Activated T-cell treated with anti-CD3 and anti-CD28 coated beads for 48 hours (primary cell): ENCODE measurements at regions not wholly inside any gene's neighbourhood (a gene's known extent, or its start where the extent isn't known, plus 50 kb on each side); places are given as distances from the start of the nearest gene placed in this dataset.

Source experiments
- DNase-seq: peaks from one replicate; pipeline ENCODE4 v3.0.0-alpha.2; 2020; ENCODE audit warnings: low read depth

DNA sequence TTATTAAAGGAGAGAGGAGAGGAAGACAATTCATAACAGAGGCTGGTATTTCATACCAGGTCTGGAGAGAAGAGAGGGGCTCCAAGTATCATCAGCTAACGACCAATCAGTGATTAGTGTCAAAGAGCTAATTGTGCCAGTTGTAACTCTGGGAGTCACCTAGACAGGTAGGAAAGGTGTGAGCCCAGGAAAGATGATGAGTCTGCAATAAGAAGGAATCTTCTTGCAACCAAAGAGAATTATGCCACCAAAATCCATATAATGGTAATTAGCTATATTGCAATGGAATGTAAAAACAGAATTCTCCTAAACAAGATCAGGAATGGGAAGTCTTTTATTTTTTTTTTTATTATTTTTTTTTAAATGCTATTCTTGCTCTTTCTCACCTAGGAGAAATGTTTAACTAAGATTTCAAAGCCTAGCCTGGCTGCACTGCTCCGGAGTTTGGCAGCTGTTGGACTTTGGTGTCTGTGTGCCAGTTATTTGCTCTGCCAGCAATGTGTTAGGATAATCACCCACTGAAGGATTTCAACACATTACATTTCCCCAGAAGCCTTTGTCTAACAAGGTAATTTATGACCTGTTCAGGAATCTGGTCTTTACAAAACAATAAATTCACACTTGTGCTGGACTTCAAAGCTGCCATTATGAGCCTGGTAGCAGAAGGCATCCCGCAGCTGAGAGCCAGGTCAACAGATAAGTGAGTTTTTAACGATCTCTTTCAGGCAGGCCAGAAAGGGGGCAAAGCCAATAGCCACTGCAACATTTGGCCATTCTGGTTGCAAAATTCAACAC is 89.4 kb downstream of the FOXB1 start:
- DNase-seq: no peak

DNA sequence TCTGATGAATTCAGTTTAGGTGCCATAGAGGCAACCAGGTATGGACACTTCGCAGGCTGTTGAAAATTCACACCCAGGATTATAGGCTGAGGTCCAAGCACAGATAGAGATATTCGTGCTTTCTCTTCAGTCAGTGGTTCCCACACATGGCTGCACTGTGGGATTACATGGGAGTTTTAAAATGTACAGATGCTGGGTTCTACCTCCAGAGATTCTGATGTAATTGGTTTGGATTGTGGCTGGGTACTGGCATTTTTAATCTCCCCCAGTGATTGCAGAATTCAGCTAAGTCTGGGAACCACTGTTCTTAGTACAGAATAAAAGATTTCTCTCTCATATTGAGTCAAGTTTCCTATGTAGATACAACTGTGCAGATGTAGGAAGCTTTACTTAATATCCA is 91.6 kb downstream of the FOXB1 start:
- no peak for DNase-seq

DNA sequence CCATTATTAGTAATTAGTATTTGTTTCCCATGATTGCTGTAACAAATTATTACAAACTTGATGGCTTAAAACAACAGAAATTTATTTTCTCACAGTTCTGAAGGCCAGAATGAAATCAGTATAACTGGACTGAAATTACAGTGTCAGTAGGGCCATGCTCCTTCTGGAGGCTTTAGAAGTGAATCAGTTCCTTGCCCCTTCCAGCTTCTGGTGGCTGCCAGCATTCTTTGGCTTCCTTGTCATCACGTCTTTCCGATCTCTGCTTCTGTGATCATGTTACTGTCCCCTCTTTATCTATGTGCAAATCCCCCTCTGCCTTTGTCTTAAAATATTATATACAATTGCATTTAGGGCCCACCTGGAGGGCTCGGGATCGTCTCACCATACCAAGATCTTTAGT is 92.0 kb downstream of the FOXB1 start:
- DNase-seq: no peak

DNA sequence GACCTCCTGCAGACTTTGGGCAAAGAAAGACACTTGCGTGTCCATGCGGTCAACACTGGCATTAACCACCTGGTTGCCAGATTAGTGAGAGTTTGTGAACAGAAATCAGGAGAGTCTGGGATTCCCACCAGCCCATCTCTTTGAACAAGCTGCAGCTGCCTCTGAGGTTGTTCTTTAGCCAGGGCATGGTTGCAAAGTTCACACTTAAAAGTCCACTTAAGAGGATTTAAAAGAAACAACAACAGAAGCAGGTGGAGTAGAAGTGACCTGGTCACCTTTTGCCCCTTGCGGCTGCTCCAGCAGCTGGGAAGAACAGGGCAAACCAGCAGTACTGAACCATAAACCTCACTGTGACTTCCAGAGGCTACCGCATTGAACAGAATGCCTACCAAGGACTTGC is 97.3 kb downstream of the FOXB1 start:
- no peak for DNase-seq

DNA sequence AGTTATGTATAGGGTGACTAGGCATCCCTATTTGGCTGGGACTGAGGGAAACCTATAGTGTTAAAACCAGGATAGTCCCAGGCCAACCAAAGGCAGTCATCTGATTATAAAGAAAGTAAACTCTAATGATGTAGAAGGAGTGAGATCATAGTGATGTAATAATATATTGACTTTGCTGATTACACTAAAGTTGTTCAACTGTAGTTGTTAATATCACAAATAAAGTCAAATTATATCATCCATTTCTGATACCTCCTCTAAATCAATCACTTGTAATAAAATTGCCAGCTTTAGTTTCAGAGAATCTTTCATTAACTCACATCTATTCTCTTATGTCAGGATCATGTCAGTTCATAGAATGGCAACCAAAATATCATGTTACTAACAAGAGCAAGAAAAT is 98.6 kb downstream of the FOXB1 start:
- DNase-seq: no peak

DNA sequence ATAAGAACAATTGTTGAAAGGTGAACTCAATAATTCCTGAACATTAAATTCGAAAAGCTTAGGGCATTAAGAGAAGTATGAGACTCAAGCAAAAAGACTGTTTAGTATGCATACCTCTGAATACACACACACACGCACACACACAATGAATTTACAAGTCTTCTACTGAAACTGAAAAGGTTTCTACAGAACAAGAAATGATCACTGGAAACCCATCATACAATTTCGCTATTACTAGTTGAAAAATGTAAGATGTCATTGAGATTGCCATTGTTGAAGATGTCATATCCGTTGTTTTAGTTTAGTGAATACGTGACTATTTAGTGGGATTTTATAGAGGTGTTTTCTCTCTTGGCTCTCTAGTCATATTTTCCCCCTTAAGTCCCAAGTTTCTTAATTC is 106.8 kb downstream of the FOXB1 start:
- DNase-seq: no peak

DNA sequence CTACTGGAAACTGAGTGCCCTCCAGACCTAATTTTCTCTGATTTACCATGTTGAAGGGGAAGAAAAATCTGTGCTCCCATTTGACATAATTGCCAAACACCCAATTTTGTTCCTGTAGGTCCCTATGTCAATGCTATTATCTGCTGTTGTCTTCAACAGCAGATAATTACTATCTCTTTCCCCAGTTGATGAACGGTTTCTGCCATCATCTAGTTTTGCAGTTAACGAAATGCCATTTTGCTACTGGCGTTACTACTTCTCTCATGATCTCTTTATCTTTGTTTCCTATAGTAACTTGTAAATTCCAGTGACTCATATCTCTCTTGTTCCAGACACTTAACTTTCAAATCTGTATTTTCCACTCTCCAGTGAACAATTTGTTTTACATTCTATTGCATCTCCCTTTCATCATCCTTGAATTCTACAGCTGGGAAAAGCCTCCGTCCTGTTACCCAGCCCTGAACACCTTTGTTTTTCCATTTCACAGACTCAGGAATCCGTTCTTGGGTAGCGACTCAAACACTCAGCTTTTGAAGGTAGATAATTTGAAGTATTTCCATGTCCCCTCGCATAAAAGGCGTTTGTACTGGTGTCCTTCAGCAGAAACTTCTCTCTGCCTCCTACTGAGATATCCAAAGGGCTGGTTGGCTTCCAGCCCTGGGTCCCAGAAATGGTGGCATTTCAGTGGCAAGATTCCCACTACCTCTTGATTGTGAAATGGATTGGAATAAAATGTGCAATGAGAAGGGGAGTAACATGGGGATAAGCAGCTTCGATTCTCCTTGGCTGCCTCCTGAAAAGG is 111.7 kb downstream of the FOXB1 start:
- DNase-seq: no peak

DNA sequence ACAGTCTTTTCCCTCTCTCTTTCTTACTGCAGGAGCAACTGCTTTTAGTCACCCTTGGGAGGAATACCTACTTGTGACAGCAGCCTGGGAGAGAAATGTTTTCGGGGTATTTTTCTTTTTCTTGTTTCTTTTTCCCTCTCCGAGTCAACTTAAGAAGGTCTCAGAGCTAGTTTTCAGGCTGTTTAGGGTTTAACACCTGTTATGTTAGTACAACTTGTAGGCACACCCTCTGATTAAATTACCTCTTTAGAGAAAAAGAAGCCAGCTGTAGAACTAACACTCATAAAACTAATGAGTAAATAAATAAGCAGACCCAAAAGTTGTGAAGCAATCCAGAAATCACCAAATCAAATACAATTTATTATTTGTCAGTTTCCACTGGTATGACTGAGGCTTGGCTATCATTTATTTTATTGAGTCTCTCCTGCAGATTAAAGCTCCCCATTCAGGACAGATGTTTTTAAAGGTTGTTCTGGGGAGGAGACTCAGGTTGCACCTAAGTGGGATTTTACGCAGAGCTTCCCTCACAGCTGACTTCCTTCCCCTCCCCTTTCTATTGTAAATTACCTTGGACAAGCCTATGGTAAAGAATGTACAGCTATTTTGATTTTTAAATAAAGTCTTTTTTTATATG is 112.5 kb downstream of the FOXB1 start:
- DNase-seq: no peak

DNA sequence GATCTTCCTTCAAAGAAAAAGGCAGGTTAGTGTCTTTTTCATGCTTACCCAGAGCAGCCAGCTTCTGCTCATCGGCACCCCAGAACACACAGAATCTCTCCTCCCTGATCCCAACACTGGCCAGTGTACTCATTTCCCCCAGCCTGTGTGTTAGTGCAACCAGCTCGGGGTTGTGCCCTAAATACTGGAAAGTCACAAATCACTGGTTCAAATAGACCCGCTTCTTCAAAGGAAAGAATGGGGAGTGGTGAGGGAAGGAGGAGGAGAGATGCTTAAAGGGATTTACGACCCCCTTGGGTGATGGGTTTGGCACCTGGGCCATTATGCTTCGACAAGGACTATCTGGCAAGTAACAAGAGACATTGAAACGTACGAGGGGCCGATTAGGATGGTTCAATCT is 114.0 kb downstream of the FOXB1 start:
- no peak for DNase-seq

DNA sequence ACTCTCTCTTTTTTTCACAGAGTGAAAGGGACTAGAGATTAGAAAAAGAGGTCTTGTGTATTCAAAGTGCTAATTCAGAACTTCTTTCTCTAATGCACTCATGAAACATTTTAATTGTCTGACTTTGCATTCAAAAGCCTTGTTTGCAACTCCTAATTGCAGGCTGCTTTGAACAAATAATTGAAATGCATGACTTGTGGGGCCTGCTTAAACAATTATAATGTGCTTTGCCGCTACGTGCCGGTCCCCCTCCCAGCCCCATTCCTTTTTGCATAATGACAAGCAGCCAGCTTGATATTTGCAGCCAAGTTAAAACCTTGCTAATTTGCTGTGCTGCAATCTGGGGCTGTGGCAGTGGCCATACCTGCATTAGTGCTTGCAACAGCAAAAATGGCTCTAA is 114.5 kb downstream of the FOXB1 start:
- no peak for DNase-seq

DNA sequence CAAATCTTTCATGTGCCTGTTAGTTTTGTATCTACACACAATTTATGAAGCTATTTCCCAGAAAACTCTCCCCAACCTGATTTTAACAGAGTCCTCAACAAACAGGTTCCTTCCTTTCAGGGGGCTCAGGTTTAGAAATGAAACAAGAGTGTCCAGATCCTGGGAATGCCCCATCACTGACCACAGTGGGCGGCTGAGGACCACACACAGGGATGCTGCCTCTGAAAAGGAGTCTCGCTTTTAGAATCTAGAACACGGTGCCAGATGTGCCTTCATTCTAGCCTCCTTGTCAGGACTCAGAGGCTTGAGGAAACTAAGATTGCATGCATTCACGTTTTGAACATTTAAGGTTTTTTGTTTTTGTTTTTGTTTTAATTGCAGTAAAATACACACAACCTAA is 115.0 kb downstream of the FOXB1 start:
- DNase-seq: no peak

DNA sequence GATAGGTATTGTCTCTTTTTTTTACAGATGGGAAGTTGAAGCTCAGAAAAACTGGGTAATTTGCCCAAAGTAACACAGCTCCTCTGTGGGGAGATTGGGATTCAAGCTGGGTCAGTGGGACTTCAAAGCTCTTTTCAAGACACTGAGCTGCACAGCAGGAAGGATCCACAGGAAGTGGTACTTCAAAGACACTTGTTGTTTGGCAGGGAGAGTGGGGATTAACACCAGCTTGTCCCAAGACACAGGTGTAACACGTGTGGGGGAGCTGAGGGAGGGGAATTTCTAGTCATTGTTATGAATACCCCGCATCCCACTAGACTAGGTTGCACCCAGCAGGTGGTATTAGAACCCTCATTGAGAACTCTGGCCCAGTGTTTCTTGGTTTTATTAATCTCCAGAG is 116.0 kb downstream of the FOXB1 start:
- no peak for DNase-seq

DNA sequence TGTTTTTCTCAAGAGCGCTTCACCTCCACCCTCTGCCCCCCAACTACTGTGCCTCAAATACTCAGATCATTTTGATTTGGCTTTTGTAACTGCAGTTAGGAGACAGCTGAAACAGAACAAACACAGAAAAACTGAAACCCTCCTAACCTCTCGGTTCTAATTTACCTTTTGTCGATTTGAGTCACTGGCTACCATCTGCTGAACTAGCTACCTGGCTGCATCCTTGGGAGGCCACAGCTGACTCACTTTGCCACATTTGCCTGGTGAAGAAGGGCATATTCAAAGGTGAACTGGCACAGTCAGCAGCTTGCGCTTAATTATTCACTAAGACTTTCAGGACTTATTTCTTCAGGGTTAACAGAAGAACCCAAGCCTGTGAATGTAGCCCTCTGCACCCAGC is 117.7 kb downstream of the FOXB1 start:
- peak; percentile 30 for DNase-seq

DNA sequence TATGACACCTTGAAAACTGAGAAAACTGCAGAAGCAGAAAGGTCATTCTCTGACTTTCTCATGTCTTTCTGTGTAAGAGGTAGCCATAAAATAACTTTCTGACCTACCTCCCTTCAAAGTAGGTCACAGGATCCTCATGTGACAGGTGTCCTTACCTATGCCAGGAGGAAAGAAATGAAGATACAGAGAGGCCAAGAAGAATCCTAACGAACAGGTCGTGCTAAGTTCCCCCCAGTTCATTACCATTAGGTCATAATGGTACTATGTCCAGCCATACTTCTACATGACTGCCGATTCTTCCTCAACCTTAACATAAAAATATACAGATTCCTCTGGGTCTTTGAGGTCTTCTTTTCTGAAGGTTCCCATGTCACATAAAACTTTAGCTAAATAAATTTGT is 118.6 kb downstream of the FOXB1 start:
- no peak for DNase-seq

DNA sequence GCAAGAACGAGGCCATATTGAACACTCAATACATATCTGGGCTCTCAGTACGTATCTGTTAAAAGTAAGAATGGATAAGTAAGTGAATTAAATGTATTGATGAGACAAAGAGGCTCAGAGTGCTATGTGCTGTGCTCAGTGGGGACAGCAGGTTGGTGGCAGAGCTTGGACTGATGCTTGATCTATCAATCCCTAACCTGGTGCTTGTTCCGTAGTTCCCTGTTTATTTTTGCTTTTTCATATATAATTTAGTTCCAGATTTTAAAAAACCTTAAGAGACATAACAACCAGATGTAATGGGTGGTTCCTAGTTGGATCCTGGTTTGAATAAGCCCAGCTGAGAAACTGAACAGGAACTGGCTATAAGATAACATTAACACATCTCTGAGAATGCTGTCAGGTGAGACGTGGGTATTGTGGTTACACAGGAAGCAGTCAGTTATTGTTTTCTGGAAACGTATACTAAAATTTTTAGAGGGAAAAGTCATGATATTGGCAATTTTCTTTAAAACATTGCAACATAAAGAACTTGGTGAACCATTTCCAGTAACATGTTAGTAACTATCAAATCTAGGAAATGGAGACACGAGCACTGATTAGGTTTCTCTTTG is 120.5 kb downstream of the FOXB1 start:
- no peak for DNase-seq

DNA sequence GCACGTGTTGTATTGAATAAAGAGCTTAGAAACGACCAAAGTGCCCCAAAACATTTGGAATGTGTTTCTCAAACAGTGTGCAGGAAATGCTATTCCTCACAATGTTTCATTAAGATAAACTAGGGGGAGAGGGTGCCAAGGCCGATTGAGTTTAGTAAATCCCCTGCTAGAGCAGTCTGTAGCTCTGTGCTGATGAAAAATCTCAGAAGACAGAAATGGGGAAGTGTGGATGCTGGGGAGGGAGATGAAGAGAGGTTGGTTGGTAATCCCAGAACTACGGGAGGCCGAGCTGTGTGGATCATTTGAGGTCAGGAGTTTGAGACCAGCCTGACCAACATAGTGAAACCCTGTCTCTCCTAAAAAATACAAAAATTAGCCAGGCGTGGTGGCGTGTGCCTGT is 121.2 kb downstream of the FOXB1 start:
- no peak for DNase-seq

DNA sequence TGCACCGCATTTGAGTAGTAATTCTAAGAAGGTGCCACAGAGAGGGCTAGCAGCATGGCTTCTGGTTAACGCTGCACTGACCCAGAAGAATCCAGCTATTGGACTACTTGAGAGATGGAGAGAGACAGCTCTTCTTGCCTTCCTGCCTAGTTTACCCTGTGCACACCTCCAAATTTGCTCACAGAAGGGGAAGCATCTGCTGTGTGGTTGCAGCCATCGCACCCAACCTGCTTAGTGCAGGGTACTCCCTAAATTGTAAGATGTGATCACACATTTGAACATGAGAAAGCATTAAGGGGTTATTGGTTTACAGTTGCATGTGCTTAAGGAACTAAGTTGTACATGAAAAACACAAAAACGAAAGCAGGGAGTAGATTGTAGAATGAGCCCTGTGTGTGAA is 122.1 kb downstream of the FOXB1 start:
- no peak for DNase-seq

DNA sequence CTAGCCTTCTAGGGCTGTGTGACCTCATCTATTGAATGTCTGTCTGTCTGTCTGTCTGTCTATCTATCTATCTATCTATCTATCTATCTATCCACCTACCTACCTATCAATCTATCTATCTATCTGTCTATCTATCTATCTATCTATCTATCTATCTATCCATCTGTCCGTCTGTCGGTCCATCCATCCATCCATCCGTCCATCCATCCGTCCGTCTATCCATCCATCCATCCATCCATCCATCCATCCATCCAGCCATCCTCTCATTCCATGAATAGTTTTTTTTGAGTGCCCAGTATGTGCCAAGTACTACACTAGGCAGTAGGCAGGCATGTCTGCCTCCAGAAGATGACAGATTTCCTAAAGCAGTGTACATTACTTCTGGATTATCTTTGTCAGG is 122.5 kb downstream of the FOXB1 start:
- no peak for DNase-seq

DNA sequence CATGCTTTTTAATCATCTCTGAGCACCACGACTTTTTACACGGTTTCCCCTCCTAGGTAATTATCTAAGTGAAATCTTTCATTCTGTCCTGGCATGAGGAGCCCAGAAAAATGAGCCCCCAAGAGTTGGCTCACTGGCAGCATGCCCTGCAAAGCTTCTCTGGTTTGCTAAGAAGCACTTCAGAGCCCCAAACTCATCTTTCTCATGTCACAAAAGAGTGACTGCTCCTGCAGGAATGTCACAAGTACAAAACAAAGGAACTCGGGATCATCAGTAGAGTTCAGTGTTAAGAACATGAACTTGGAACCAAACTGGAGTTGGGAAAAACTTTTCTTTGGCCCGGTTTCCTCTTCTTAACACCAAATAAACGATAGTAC is 123.9 kb downstream of the FOXB1 start:
- DNase-seq: no peak

DNA sequence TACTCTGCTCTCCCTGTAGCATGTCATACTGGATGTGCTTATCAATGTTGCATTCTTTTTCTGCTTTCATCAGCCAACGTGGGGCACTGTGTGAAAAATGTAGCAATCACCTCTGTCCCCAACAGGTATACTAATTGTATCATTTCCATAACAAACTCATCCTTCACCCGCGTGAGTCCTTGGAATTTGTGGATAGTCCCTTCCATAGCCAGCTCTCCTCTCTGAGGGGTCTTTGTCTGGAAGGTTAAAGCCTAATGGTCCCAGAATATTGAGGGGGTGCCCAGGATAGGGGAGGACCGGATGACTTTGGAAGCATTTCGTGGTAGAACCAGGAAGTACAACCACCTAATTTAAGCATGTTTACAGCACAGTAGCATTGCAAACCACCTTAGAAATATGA is 124.6 kb downstream of the FOXB1 start:
- DNase-seq: no peak

DNA sequence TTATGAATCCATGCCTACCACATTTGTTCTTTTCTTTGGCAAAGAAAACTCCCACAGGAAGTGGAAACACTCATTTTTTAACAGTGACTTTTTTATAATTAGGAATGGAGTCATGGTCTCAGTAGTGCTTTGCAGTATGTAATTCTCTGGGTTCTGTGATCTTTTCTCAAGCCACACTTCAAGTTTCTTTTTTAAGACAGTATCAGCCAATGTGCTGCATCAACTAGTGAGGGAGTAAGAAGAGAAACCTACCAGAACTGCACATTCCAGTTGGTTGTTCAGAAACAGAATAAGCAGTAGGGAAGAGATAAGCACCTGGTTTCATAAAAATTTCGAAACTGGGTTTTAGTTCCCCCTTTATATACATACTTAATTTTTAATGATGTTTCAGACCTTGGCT is 126.3 kb downstream of the FOXB1 start:
- no peak for DNase-seq

DNA sequence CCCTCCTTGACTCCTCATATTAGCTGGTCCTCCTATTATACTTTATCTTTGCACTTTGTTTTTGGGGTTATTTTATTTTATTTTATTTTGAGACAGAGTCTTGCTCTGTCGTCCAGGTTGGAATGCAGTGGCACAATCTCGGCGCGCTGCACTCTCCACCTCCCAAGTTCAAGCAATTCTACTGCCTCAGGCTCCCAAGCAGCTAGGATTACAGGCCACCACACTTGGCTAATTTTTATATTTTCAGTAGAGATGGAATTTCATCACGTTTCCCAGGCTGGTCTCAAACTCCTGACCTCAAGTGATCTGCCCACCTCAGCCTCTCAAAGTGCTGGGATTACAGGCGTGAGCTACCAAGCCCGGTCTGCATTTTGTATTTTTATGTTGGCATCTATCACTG is 126.7 kb downstream of the FOXB1 start:
- DNase-seq: no peak

DNA sequence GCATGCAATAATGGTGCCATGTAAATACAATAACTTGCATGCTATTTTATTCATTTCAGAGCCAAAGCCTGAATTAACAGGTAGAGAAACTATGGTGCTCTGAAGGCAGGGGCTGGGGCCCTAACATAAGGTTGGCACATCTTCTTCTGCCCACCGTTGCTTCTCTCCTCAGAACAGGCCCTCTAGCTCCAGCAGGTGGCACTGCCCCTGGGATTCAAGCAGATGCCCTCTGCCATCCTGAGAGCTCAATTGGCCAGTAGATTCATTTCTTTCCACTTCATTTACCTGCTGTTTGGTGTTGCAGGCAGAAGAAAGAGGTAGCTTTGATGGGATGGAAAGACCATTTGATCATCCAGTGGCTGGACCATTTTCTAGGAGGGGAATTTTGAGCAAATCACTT is 130.5 kb downstream of the FOXB1 start:
- DNase-seq: no peak
